Tibial nerve (tissue), 4 donors: ENCODE measurements at regions not wholly inside any gene's neighbourhood (a gene's known extent, or its start where the extent isn't known, plus 50 kb on each side); places are given as distances from the start of the nearest gene placed in this dataset.

Experiments used
- DNase-seq, 2 donors: peaks; one replicate each; pipeline ENCODE4 v3.0.0-alpha.2; 2019; ENCODE audit warnings: low spot score in 2 of 2
- H3K27ac ChIP-seq, 4 donors: fragments of 200-600 bp; sonication (generic) in 3 of 4; one replicate each; pipeline ENCODE4 v1.5.1; 2017 to 2019; ENCODE audit warnings: mild to moderate bottlenecking in 1 of 4
- H3K27me3 ChIP-seq, 2 donors: fragments of 200-600 bp; sonication (generic) in 1 of 2; one replicate each; pipeline versions ENCODE4 v1.5.1 to v1.6.0; 2017 to 2019
- H3K36me3 ChIP-seq, 3 donors: fragments of 200-600 bp; sonication (generic); one replicate each; pipeline ENCODE4 v1.5.1; 2018 to 2019
- H3K4me1 ChIP-seq, 4 donors: fragments of 200-600 bp; sonication (generic) in 3 of 4; one replicate each; pipeline ENCODE4 v1.5.1; 2017 to 2019
- H3K4me3 ChIP-seq, 4 donors: fragments of 200-600 bp; sonication (generic) in 3 of 4; one replicate each; pipeline ENCODE4 v1.5.1; 2017 to 2019; ENCODE audit warnings: mild to moderate bottlenecking in 1 of 4, moderate library complexity in 1 of 4
- H3K9me3 ChIP-seq, 4 donors: fragments of 200-600 bp; sonication (generic) in 3 of 4; one replicate each; pipeline ENCODE4 v1.5.1; 2017 to 2019
- EP300 ChIP-seq, 2 donors: sonication (generic); formaldehyde crosslinking; IDR thresholded peaks; one replicate each; pipeline ENCODE4 v1.6.1; 2017; ENCODE audit warnings: antibody characterized with exemption in 2 of 2, mild to moderate bottlenecking in 1 of 2
- POLR2A ChIP-seq, 2 donors: fragments of 450-650 bp; IDR thresholded peaks; one replicate each; pipeline ENCODE4 v1.6.1; 2017; ENCODE audit warnings: antibody characterized with exemption in 2 of 2, mild to moderate bottlenecking in 2 of 2, moderate library complexity in 2 of 2
- WGBS, 2 donors: methylation state at CpG; one replicate each; pipeline ENCODE4 v1.1.5; 2018; 5-methylcytosine and 5-hydroxymethylcytosine counted together
- TF ChIP-seq, protein P1 (sequence below), 5 experiments: fragments of 200-600 bp in 3 of 5; fragments of 450-650 bp in 2 of 5; sonication (generic) in 3 of 5; IDR thresholded peaks; one replicate each; pipeline ENCODE4 v1.5.1; 2016 to 2019; ENCODE audit warnings: antibody characterized with exemption in 5 of 5, mild to moderate bottlenecking in 3 of 5, moderate library complexity in 2 of 5

DNA sequence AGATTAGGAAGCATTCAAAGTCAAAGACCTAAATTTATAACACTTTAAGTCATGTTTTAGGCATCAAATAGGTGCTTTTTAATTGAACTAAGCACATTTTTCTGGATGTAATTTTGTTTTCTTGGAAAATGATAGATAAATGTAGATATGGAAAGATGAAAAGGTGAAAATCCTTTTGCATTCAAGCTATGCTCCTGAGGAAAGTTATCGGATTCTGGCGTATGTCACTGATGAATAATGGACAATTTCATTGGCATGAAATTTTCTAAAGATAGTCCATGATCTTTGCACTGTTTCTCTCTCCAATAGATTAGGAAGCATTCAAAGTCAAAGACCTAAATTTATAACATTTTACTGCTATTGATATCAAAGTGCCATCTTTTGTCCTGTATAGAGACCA lies 444.2 kb upstream of the PABPC4L start:
- WGBS, 2 donors, result 95 to 97% methylated on average over 2 of the region's 2 CpGs
- Histone ChIP-seq H3K36me3 (no peaks in the 10 kb centered on the region), H3K27ac (no peak overlapping the region), H3K4me3 (no peak overlapping the region), H3K4me1 (no peaks in the 10 kb centered on the region), H3K27me3 (no peaks in the 10 kb centered on the region), H3K9me3 (no peaks in the 10 kb centered on the region)
- TF ChIP-seq, protein P1, sequence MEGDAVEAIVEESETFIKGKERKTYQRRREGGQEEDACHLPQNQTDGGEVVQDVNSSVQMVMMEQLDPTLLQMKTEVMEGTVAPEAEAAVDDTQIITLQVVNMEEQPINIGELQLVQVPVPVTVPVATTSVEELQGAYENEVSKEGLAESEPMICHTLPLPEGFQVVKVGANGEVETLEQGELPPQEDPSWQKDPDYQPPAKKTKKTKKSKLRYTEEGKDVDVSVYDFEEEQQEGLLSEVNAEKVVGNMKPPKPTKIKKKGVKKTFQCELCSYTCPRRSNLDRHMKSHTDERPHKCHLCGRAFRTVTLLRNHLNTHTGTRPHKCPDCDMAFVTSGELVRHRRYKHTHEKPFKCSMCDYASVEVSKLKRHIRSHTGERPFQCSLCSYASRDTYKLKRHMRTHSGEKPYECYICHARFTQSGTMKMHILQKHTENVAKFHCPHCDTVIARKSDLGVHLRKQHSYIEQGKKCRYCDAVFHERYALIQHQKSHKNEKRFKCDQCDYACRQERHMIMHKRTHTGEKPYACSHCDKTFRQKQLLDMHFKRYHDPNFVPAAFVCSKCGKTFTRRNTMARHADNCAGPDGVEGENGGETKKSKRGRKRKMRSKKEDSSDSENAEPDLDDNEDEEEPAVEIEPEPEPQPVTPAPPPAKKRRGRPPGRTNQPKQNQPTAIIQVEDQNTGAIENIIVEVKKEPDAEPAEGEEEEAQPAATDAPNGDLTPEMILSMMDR (IDR thresholded peaks at IDR 0.05), result no peak
- TF ChIP-seq EP300 (IDR thresholded peaks at IDR 0.05), result no peak
- no peak for TF ChIP-seq POLR2A (IDR thresholded peaks at IDR 0.05)
- no peak for DNase-seq

DNA sequence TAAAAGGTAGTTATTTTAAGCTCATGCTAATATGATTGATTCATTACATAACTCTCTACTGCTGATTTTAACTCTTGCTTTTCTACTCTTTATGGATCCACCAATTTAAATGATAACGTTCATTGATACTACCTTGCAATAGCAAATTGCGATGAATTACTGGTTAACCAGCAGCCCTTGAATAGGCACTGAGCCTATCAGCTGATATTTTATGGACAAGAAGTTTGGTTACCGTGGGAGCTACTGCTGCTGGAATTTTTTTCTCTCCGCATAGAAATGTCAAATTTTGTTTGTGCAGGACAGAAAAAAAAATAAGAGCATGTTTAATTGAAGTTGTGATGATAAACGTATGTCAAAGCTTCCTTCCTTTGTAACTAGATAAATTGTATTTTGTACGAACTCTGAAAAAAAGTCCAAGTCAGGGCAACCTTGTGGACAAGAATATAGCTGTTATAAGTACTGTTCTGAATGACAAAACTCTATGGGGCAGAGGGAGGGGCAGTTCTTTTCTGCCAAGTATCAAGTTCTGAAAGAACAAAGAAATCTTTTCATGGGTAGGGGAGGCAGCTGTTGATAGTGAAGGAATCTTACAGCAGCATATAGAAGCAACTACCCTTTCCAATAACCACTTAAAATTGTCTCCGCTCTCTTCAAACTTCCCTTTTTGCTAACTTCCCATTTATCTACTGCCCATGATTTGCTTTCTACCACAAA lies 434.9 kb upstream of the PABPC4L start:
- Histone ChIP-seq H3K36me3 (no peaks in the 10 kb centered on the region), H3K4me1 (no peaks in the 10 kb centered on the region), H3K27ac (no peak overlapping the region), H3K4me3 (no peak overlapping the region), H3K9me3 (no peaks in the 10 kb centered on the region), H3K27me3 (no peaks in the 10 kb centered on the region)
- TF ChIP-seq, protein P1 (IDR thresholded peaks at IDR 0.05), result no peak
- no peak for TF ChIP-seq POLR2A (IDR thresholded peaks at IDR 0.05)
- TF ChIP-seq EP300 (IDR thresholded peaks at IDR 0.05), result no peak
- WGBS, 2 donors, result 34 to 43% methylated on average over 7 of the region's 7 CpGs
- DNase-seq, result no peak

DNA sequence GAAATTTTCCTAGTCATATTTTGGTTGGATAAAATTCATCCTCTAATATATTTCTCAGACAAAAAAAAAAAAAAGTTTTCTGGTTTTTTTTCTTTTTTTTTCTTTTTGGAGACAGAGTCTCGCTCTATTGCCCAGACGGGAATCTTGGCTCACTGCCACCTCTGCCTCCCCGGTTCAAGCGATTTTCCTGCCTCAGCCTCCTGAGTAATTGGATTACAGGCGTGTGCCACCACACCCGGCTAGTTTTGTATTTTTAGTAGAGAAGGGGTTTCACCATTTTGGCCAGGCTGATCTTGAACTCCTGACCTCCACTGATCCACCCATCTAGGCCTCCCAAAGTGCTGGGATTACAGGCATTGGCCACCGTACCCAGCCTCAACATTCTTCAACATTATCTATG lies 432.7 kb upstream of the PABPC4L start:
- no peak overlapping the region for H3K27ac ChIP-seq
- H3K4me3 ChIP-seq, result no peak overlapping the region
- H3K36me3 ChIP-seq, result no peaks in the 10 kb centered on the region
- 50 to 53% methylated on average over 7 of the region's 7 CpGs for WGBS, 2 donors
- TF ChIP-seq POLR2A (IDR thresholded peaks at IDR 0.05) (no peak), EP300 (IDR thresholded peaks at IDR 0.05) (no peak)
- TF ChIP-seq, protein P1 (IDR thresholded peaks at IDR 0.05), result no peak
- no peaks in the 10 kb centered on the region for H3K4me1 ChIP-seq
- DNase-seq, result no peak
- H3K9me3 ChIP-seq, result no peaks in the 10 kb centered on the region
- no peaks in the 10 kb centered on the region for H3K27me3 ChIP-seq

DNA sequence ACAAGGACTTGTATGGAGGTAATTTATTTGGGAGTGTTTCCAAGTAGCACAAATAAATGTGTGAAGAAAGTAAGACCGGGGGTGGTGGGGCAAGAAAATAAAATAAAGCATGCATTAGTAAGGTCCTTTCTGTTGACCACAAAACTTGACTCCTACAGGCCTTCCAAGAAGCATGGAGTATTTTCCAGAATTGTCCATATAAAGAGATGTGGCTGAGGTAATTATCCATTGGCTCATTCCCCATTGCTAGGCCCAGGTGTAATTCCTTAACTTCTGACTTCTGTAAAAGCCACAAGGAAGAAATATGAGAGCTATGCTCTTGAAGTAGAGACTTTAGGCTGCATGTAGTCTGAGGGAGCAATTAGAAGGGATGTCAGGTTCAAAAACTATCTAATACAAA lies 430.5 kb upstream of the PABPC4L start:
- no peak overlapping the region for H3K4me3 ChIP-seq
- WGBS, 2 donors, result 89 to 92% methylated on average over 1 of the region's 1 CpG
- H3K4me1 ChIP-seq, result no peaks in the 10 kb centered on the region
- DNase-seq, result no peak
- H3K9me3 ChIP-seq, result no peaks in the 10 kb centered on the region
- TF ChIP-seq, protein P1 (IDR thresholded peaks at IDR 0.05), result no peak
- no peak for TF ChIP-seq POLR2A (IDR thresholded peaks at IDR 0.05)
- H3K27ac ChIP-seq, result no peak overlapping the region
- no peaks in the 10 kb centered on the region for H3K27me3 ChIP-seq
- no peaks in the 10 kb centered on the region for H3K36me3 ChIP-seq

DNA sequence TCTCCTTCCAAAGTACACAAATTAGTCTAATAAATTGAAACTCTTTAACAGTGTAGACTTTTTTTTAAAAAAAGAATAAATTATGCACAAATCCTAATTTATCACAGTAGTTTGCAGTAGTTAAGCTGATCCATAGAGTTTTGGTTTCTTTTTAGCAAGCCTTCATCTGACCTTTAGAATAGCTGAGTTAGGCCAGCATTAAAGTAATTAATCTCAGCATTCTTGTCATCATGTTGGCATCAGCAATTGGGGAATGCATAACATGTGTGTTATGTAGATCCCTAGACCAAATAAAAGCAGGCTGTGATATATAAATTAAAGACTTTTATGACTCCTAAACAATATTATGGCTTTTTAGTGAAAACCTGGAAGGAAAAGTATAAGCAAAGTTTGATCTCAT lies 426.5 kb upstream of the PABPC4L start:
- DNase-seq, result no peak
- Histone ChIP-seq H3K9me3 (no peaks in the 10 kb centered on the region), H3K36me3 (no peaks in the 10 kb centered on the region), H3K27ac (no peak overlapping the region), H3K27me3 (no peaks in the 10 kb centered on the region), H3K4me1 (no peaks in the 10 kb centered on the region), H3K4me3 (no peak overlapping the region)
- TF ChIP-seq EP300 (IDR thresholded peaks at IDR 0.05), result no peak
- TF ChIP-seq, protein P1 (IDR thresholded peaks at IDR 0.05), result no peak
- no peak for TF ChIP-seq POLR2A (IDR thresholded peaks at IDR 0.05)
